ENCODE measurements at regions not wholly inside any gene's neighbourhood (a gene's known extent, or its start where the extent isn't known, plus 50 kb on each side); places are given as distances from the start of the nearest gene placed in this dataset.
A peak's percentile ranks its signal among the peaks of the same experiment; 100 is the strongest.
"Not testable (repeated sequence)": the region's sequence is repeated elsewhere in the genome, so short reads cannot be mapped to it uniquely, and the experiment has no call there.

GRCh38 chr6:88422831-88423230 lies 256.7 kb upstream of the CNR1 start:
- Histone ChIP-seq H3K79me2 (ENCODE audit: insufficient read depth, low read length) (no peaks in the 10 kb centered on the region), H3K56ac (ENCODE audit: insufficient read length, low read depth, low read length) (no peak overlapping the region), H3K9ac (ENCODE audit: extremely low read depth, insufficient read length, low read length) (no peak overlapping the region), H3K4me1 (ENCODE audit: insufficient read depth, low read length) (no peaks in the 10 kb centered on the region), H3K4ac (ENCODE audit: low read depth, low read length) (no peak overlapping the region), H2BK12ac (ENCODE audit: insufficient read length, low read depth, low read length) (no peak overlapping the region), H3K18ac (ENCODE audit: insufficient read length, low read depth, low read length) (no peak overlapping the region), H2BK120ac (ENCODE audit: low read depth, low read length, poor library complexity, severe bottlenecking) (no peak overlapping the region), H3K23me2 (ENCODE audit: insufficient read length, low read depth, low read length, poor library complexity, severe bottlenecking) (no peaks in the 10 kb centered on the region), H4K5ac (ENCODE audit: insufficient read length, low read depth, low read length) (no peak overlapping the region), H2BK5ac (ENCODE audit: insufficient read length, low read length) (no peak overlapping the region), H3T11ph (ENCODE audit: low read length) (no peak overlapping the region), H2AFZ (ENCODE audit: low read length) (no peak overlapping the region), H3K14ac (ENCODE audit: insufficient read depth, low read length) (no peak overlapping the region), H3K27me3 (ENCODE audit: insufficient read depth, low read length) (no peaks in the 10 kb centered on the region), H2BK15ac (ENCODE audit: low read depth, low read length) (no peak overlapping the region), H3K9me3 (ENCODE audit: control insufficient read depth, low read depth, low read length) (no peaks in the 10 kb centered on the region), H3K27ac (ENCODE audit: insufficient read length, low read depth, low read length) (no peak overlapping the region), H4K20me1 (ENCODE audit: control insufficient read depth, insufficient read depth, insufficient read length) (no peaks in the 10 kb centered on the region), H2BK20ac (ENCODE audit: low read depth, low read length, poor library complexity, severe bottlenecking) (no peak overlapping the region), H3K23ac (ENCODE audit: insufficient read length, low read depth, low read length) (no peak overlapping the region), H4K91ac (ENCODE audit: insufficient read length, low read depth, low read length) (no peak overlapping the region), H2AK5ac (ENCODE audit: insufficient read length, low read length) (no peak overlapping the region), H3K4me2 (ENCODE audit: insufficient read depth, insufficient read length, low read length) (no peak overlapping the region), H3K79me1 (ENCODE audit: insufficient read depth, low read depth, low read length, poor library complexity, severe bottlenecking) (no peaks in the 10 kb centered on the region), H4K8ac (replicated peaks; ENCODE audit: insufficient read length, low read depth, low read length) (no peak overlapping the region)
- DNase-seq = peak; percentile 58
- Mint-ChIP-seq H3K9me3 (peaks cover 0 to 3% of the 10 kb centered on the region in 2 experiments; a peak in 1 of 5 replicates), H3K27ac (no peak overlapping the region), H3K27me3 (ENCODE audit: low read depth) (no peaks in the 10 kb centered on the region), H3K36me3 (ENCODE audit: insufficient read depth in 1 of 3, low read depth in 3 of 3) (no peaks in the 10 kb centered on the region), H3K4me3 (no peak overlapping the region), H3K4me1 (peaks cover 0 to 4% of the 10 kb centered on the region in 2 experiments; a peak in 2 of 4 replicates)
- peak; percentile 51; the same call in 2 of the 3 replicates for TF ChIP-seq CTCF (conservative IDR thresholded peaks at IDR 0.05)
- no CpG with 5 or more reads among the region's 8 CpGs for WGBS (ENCODE audit: extremely low coverage, insufficient read length, low lambda C conversion rate)

GRCh38 chr6:88420967-88421488 lies 254.9 kb upstream of the CNR1 start:
- not testable (repeated sequence) for H3K27me3 ChIP-seq (ENCODE audit: insufficient read depth, low read length); H4K5ac ChIP-seq (ENCODE audit: insufficient read length, low read depth, low read length); H4K91ac ChIP-seq (ENCODE audit: insufficient read length, low read depth, low read length); H4K20me1 ChIP-seq (ENCODE audit: control insufficient read depth, insufficient read depth, insufficient read length); H2BK15ac ChIP-seq (ENCODE audit: low read depth, low read length); H3K23me2 ChIP-seq (ENCODE audit: insufficient read length, low read depth, low read length, poor library complexity, severe bottlenecking); H3K4ac ChIP-seq (ENCODE audit: low read depth, low read length); H3K56ac ChIP-seq (ENCODE audit: insufficient read length, low read depth, low read length); H3K23ac ChIP-seq (ENCODE audit: insufficient read length, low read depth, low read length); H3K4me1 Mint-ChIP-seq; H2BK5ac ChIP-seq (ENCODE audit: insufficient read length, low read length); H3K36me3 Mint-ChIP-seq (ENCODE audit: insufficient read depth in 1 of 3, low read depth in 3 of 3); H2AFZ ChIP-seq (ENCODE audit: low read length); H3K4me1 ChIP-seq (ENCODE audit: insufficient read depth, low read length); H2BK12ac ChIP-seq (ENCODE audit: insufficient read length, low read depth, low read length); H2BK120ac ChIP-seq (ENCODE audit: low read depth, low read length, poor library complexity, severe bottlenecking); H3K14ac ChIP-seq (ENCODE audit: insufficient read depth, low read length); H3K79me2 ChIP-seq (ENCODE audit: insufficient read depth, low read length); H3K9me3 ChIP-seq (ENCODE audit: control insufficient read depth, low read depth, low read length); H3K4me3 Mint-ChIP-seq; H3K27ac ChIP-seq (ENCODE audit: insufficient read length, low read depth, low read length); H2BK20ac ChIP-seq (ENCODE audit: low read depth, low read length, poor library complexity, severe bottlenecking); H3K9me3 Mint-ChIP-seq; H3K18ac ChIP-seq (ENCODE audit: insufficient read length, low read depth, low read length); H3K79me1 ChIP-seq (ENCODE audit: insufficient read depth, low read depth, low read length, poor library complexity, severe bottlenecking); H3K4me2 ChIP-seq (ENCODE audit: insufficient read depth, insufficient read length, low read length); H2AK5ac ChIP-seq (ENCODE audit: insufficient read length, low read length); DNase-seq; H4K8ac ChIP-seq (replicated peaks; ENCODE audit: insufficient read length, low read depth, low read length); H3K9ac ChIP-seq (ENCODE audit: extremely low read depth, insufficient read length, low read length); H3T11ph ChIP-seq (ENCODE audit: low read length); H3K27me3 Mint-ChIP-seq (ENCODE audit: low read depth); H3K27ac Mint-ChIP-seq
- WGBS (ENCODE audit: extremely low coverage, insufficient read length, low lambda C conversion rate) = no CpG with 5 or more reads among the region's 21 CpGs

All from H9 (cell line).